Stimulated activated CD4-positive, alpha-beta T cell treated with anti-CD3 and anti-CD28 coated beads, Interleukin-15, amount 100 ng/mL, for 24 hours (primary cell): ENCODE measurements at regions not wholly inside any gene's neighbourhood (a gene's known extent, or its start where the extent isn't known, plus 50 kb on each side); places are given as distances from the start of the nearest gene placed in this dataset.

Experiments
- DNase-seq: peaks from one replicate; pipeline ENCODE4 v3.0.0-alpha.2; 2020

DNA sequence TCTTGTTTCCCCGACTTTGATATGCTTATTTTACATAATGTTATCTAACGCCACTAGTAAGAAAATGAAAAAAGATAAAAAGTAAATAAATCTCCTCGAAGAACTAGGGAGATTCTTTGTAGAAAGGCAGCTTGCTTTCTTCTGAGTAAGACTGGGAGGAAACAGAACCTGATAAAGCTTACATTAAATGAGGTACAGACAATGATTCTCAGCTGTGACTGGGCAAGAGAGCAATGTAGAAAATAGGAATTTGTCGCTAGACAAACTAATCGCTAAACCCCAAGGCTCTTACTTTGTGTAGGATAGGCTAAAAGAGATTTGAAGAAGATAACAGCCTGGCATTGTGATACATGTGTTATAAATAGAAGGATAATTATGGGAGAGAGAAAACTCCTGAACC lies 919.0 kb upstream of the ALCAM start:
- no peak for DNase-seq

DNA sequence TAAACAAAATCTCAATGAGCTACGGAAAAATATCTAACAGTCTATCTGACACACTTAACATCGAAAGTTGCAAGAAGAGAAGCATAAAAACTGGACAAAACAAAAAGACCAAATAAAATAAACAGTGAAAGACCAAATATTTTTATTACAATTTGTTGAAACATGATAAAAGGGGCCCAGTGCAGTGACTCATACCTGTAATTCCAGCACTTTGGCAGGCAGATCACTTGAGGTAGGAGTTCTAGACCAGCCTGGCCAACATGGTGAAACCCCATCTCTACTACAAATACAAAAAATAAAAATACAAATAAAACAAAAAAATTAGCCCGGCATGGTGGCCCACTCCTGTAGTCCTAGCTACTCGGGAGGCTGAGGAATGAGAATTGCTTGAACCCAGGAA lies 914.0 kb upstream of the ALCAM start:
- no peak for DNase-seq

DNA sequence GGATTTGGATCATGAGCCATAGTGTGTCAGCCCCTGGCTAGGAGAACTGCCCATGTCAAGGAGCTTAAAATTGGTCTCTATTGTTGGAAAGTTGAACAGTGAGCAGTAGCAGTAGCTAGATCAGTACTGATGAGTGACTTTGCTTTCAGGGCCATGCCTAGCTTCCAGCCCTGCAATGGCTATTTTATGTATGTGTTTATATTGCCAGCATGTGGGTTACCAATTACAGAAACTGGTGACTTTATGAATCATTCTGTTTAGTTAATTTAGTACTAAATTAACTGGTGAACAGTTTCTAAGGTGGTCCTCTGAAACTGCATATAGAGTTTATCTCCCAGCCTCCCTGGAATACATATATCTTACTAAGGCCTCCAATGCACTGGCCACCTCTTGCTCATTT lies 908.1 kb upstream of the ALCAM start:
- no peak for DNase-seq

DNA sequence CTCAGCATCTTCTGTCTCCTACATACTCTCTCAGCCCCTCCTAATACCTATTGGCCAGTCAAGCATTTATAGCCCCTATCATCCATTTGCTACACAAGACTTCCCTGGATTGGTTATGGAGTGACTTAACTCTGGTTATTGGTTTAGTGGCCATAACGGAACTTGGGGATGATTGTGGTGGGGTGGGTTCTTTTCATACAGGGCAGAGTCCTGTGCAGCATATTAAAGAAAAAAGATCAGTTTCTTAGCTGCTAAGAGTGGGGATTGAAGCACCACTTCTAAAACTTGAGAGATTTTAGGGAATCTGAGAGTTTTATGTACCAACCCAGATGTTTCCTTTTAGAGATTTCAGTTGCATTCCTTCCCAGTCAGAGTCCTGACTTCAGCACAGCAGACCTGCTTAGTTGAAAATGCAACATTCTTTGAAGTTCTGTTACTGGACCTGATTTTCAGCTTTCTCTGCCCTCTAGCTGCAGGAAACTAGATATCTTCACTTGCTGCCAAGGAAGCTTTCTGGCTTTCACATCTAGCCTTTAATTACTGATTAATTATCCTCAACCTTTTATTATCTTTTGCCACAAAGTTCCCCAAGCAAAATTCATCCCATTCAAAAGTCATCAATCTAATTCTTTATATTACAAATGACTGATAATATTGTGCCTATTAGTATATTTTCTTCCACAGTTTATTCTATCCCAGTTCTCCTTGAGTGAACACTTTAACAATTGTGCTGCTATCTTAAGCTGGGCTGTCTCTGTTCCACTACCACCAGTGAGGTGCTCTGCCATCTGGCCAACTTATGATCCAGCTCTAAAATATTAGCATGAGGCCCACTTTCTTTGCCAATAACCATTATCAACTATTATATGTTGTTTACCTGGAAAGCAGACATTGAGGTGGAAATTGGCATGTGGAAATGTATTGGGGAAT lies 906.0 kb upstream of the ALCAM start:
- DNase-seq = no peak

DNA sequence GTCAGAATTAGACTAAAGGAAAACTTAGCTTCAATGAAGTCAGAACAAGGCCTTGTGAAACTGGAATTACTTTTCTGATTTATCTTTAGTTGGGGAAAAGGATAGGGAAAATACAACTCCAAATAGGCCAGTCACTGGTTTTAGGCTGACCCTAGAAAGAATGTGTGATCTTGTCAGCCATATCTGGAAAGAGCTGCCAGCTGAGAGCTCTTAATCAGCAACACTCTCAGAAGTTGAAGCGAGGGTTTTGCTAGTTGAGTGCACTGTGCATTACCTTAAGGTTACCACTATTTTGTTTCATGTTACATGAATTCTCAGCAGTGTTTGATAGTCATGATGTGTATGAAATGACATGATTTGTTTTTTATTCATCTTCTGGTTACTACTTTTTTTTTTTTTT lies 905.3 kb upstream of the ALCAM start:
- no peak for DNase-seq

DNA sequence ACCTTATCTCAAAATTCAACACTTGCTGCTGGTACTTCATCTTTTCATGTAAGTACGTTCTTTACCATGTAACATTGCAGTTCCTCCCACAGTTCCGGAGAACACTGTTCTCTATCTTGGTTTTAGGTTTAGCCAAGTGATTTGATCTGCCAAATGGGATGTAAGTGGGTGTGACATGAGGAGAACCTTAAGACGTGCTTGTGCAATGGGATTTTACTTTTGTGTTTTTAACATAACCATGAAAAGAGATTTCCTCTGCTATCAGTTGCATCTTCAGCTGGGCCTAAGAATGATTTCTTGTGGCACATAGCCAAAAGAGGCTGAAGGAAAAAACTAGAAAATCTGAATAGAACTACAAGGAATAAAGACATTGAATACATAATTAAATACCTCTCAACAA lies 894.5 kb upstream of the ALCAM start:
- DNase-seq = no peak

DNA sequence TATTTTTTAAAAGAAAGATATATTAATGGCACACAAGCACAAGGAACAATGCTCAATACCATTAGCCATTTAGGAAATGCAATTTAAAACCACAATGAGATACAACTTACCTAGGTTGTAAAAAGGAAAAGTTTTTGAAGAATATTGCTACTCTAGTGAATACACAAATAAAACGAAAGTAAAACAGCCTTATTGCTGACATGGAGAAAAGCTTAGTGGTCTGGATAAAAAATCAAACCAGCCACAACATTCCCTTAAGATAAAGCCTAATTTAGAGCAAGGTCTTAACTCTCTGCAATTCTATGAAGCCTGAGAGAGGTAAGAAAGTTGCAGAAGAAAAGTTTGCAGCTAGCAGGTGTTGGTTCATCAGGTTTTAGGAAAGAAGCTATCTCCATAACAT lies 892.7 kb upstream of the ALCAM start:
- no peak for DNase-seq

DNA sequence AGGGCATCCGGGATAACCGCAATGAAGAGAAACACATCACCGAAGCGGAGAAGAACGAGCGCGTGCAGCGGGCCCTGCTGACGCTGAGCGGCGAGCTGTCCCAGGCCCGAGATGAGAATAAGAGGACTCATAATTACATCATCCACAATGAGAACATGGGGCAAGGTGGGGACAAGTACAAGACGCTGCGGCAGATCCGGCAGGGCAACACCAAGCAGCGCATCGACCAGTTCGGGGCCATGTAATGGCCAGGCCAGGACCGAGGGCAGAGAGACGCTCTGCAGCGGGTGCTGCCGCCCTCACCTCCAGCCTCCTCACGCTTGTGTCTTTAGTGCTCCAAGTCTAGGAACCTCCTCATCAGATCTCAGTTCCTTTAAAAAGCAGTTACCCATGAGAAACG lies 863.7 kb upstream of the ALCAM start:
- DNase-seq = no peak

DNA sequence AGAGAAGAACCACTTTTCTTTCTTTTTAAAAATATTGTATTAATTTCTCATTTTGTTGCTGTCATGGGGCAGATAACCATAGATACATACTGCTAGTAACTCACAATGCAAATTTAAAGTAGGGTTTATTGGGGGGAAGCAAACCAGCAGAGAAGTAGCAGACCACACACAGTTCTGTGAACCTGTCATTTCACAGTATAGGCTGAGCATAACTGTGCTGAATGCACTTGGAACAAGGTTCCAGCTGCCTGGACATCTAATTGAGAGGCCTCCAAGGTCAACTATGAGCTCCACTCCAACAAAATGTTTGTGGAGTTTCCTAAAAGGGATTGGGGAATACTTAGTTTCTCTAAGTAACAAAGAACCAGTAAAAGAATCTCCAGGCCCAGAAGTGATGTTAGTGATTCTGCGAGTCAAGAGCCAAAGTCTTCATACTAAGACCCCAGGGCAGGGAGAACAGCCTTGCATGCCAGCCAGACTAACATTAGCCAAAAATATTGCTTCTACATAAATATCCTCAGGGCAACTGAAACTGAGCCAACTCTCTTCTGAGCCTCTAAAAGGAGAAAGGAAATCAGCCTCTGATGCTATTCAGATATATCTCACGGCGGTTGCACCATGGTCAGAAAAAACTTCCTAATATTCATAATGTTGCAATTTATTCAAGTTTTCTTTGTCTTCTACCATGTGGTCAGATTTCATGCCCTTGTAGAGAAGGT lies 856.4 kb upstream of the ALCAM start:
- DNase-seq = no peak

DNA sequence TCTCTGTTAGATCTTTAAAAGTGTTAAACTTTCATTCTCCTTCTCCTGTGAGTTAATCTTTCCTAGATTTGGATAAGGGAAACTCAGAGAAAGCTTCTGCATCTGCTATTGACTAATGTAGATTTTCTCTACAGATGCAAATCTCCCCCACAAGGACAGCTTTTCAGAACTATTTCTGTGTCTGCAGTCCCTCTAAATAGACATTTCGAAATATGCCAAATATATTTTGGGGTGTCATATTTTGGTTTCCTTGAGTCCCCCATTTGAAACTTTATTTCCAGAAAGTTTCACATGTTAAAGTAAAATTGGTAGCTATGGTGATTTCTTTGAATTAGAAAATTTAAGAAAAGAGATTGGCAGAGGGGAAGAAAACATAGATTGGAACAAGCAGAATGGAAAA lies 852.3 kb upstream of the ALCAM start:
- no peak for DNase-seq

DNA sequence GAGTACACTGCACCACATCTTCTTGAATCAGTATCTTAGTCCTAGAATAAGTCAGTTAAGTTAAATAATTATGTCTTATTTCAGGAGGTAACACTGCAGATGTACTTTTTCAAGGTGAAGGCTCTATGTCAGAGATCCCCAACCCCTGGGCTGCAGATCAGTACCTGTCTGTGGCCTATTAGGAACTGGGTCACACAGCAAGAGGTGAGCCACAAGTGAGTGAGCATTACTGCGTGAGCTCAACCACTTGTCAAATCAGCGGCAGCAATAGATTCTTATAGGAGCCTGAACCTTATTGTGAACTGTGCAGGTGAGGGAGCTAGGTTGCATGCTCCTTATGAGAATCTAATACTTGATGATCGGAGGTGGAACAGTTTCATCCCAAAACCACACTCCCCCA lies 851.9 kb upstream of the ALCAM start:
- no peak for DNase-seq

DNA sequence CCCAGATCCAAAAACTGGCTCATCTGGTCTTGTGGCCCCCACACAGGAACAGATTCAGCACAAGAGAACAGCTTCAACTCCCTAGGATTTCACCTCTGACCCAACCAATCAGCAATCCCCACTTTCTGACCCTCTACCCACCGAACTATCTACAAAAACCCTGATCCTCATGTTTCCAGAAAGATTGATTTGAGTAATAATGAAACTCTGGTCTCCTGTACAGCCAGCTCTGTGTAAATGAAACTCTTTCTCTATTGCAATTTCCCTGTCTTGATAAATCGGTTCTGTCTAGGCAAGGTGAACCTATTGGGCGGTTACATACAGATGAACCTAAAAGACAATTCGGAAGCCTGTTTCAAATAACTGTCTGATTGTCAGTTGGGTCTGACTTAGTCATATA lies 847.6 kb upstream of the ALCAM start:
- DNase-seq = no peak

DNA sequence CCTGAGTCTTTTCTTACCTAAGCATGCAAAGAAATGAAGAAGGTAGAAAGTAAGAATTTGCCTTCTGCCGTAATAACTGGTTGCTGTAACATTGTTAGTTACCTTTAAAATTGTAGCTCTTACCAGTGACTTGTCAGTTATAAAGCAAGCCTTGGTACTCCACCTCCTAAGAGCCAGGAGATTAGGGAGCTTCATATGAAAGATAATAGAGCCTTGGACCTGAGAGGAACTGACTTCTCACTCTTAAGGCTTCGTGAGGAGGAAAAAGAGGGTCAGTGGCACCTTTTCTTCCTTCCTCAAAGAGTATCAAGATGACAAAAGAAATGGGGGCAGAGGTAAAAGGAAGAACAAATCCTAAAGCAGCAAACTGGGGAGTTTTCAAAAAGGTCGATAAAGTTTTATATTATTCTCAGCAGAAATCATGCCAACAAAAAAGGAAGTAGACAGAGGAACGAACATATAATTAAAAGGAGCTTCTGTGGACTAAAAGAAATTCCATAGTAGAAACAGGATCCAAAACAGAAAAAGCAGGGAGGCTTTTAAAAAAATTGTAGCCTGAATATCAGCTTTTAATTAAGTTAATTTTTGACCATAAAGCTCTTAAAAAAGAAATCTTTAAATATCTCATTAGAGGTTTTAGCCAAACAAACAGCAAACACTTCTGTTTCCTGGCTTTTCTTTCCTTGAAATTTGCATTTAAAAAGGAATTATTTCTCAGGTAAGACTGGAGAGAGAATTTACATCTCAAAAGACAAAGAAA lies 847.1 kb upstream of the ALCAM start:
- DNase-seq = no peak

DNA sequence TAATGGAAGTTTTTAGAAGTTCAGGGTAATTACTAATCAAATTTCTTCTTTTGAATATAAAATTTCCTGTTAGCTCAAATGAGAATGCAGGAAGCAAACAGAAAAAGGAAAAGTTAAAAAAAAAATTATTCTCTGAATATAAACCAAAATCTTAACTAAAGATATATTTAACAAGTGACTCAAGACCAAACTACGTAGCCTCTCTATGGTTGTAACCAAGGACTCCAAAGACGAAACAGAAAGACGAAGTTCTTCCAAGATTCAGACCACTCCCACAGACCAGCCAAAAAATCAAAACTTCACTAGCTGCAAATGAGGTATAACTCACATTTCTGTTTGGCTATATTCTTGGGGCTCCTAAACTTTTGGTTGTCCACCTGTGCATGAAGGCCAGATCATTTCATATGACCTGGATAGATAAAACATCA lies 846.5 kb upstream of the ALCAM start:
- no peak for DNase-seq

DNA sequence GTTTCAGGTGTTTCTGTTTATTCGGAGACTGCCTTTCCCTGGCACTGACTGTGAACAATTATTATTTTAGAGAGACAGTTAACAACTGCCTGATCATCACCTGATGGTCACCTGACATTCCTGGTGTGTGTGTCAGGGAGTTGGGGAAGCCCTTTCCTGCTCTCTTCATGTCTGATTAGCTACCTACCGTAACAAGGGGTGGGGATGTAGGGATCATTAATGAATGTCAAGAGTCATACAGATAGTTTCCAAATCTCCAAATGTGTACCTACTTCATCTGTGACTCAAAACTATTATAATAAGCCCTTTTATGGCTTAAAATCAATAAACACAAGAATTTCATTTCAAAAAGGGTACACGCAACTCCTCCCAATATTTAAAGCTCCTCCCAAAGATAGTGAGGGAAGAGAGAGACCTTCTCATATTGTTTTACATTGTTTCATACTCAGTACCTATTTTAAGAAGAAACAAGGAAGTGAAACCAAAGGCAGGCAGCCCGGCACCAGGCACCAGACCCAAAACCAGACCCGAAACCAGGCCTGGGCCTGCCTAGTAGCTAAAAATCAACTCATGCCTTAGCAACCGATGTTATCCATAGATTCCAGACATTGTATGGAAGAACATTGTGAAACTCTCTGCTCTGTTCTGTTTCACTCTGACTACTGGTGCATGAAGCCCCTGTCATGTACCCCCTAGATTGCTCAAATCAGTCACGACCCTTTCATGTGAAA lies 844.9 kb upstream of the ALCAM start:
- DNase-seq = no peak

DNA sequence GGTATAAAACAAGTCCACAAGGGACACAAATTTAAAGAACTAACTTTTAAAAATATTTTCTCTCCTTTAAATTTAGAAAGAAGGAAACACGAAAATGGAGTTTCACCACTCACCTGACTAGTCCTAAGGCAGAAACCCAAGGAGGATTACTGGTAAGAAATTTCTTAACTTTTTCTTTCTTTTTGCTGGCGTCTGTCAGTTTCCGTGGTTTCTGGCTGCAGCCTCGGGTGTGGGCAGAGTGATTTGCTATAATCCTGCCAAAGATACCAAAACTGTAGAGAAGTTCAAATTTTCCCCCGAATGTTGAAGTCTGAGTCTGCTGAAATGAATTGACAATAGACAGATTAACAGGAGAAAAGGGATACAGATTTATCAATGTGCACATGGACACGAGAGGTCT lies 843.6 kb upstream of the ALCAM start:
- DNase-seq = no peak

DNA sequence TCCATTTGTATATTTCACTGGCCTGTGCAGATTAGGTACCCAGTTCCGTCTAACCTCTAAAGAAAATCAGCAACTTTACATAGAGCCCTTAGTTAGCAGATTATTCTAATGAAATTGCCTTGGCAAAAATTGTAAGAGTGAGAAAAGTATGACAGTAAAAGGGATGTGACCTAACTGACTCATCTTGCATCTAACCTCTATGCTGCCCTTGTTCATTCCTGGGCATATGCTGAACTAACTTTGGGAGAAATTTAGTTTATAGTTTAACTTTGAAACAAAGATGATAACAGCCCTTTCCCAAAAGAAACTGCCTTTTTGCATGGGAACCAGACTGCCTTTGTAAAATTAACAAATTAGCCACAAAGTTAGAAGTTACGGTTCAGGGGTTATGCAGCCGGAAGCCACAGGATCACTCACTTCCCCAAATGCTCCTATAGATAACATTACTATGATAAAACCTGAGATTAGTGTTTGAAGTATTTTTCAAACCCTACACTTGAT lies 839.8 kb upstream of the ALCAM start:
- no peak for DNase-seq

DNA sequence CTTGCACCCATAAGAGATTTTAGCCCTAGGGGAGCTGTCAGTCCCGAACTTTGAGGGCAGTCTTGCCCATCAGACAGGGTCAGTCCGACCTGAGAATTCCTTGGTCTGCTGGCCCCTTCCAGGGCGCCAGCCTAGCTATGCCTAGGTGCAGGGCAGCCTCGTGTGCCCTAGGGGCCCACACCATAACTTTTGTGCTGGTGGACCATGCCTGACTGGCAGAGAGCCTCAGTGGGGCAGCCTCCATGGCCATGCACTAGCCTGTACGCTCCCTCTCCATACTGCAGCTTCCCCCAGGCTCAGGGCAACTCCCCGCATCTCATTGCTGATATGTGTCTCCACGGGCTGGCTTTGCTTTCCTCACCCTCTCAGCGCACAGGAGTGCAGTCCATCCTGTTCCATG lies 835.8 kb upstream of the ALCAM start:
- no peak for DNase-seq

DNA sequence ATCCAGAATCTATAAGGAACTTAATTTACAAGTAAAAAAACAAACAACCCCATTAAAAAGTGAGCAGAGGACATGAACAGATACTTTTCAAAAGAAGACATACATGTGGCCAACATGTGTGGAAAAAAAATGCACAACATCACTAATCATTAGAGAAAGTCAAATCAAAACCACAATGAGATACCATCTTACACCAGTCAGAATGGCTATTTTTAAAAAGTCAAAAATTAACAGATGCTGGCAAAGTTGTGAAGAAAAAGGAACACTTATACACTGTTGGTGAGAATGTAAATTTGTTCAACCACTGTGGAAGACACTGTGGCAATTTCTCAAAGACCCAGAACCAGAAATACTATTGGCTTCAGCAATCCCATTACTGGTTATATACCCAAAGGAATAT lies 830.0 kb upstream of the ALCAM start:
- no peak for DNase-seq

DNA sequence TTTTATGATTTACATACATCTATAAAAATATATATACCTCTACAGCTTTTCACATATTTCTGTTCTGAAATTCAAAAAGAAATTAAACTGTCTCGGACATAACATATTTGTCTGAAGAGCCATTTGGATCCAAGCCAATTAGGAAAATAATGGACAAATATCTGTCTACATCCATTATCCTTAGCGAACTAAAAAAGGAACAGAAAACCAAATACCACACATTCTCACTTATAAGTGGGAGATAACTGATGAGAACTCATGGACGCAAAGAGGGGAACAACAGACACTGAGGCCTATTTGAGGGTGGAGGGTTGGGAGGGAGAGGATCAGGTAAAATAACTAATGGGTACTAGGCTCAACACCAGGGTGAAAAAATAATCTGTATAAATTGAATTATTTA lies 829.4 kb upstream of the ALCAM start:
- no peak for DNase-seq

DNA sequence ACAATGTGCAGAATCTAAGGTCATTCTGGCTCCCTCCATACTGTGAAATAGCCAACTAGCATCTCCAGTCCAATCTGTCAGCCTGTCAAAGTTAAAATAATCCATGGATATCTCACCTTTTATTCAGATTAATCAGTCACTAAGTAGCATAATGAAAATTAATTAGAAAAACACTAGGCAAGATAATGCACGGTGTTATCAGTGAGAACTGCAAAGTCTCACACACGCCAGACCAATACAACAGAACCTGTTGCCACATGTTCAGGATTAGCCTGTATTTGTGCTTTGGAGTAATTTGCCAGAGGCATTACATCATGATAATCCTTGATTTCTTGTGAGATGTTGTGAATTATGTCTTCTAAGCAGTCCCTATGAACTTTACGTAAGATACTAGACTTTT lies 820.4 kb upstream of the ALCAM start:
- no peak for DNase-seq

DNA sequence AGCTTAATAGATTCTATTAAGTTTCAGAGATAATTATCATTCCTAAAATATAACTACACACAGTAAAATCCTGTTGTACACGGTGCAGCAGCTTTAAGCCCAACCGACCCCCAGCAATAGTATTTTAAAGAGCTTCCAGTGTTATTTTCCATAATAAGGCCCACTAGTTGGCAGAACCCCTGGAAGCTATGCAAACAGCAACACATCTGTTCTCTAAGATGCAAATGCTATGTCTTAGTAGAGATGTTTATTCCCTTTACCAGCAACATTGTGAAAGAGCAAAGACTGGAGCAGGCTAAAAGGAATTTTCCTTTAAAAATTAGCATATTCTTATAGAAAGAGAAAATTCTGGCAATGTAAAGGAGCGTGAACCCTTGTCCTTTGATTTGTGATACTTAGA lies 819.7 kb upstream of the ALCAM start:
- no peak for DNase-seq

DNA sequence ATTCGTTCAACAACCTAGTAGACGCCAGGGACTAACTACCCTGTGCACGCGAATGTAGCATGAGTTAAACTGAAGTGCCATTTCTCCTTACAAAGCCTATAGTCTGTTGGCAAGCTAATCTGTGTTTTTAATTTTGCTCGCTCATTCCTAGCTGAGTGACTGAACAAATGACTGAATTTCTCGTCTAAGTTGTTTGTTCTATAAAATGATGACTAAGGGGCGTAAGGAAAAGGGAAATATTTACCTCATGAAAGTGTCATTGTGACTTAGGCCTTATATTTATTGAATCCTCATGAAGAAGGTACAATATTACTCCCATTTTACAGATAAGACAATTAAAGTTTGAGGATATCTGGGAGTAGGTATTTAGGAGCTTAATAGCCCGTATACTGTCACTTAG lies 818.3 kb upstream of the ALCAM start:
- no peak for DNase-seq
